HEK293 (cell line): ENCODE measurements at regions not wholly inside any gene's neighbourhood (a gene's known extent, or its start where the extent isn't known, plus 50 kb on each side); places are given as distances from the start of the nearest gene placed in this dataset.
"Not testable (repeated sequence)": the region's sequence is repeated elsewhere in the genome, so short reads cannot be mapped to it uniquely, and the experiment has no call there.

Experiments used
- CTCF ChIA-PET: fragments of 350-600 bp; formaldehyde crosslinking; extraction: SDS; loops from one replicate; lab custom pipeline; 2021; ENCODE audit warnings: antibody characterized with exemption; lab: Yijun Ruan, JAX
- POLR2A ChIA-PET: fragments of 300-600 bp; formaldehyde crosslinking; extraction: SDS; loops from one replicate; lab custom pipeline; 2020; ENCODE audit warnings: antibody characterized with exemption, inconsistent platforms; lab: Yijun Ruan, JAX
- H3K27ac ChIP-seq: fragments of 200-500 bp; sonication (Bioruptor generic); 2 replicates; pipeline ENCODE4 v1.5.1; 2014; ENCODE audit warnings: low read depth, low read length, control low read depth, inconsistent platforms; ENCODE audit errors: extremely low read depth
- H3K36me3 ChIP-seq, 2 experiments: fragments of 200-500 bp in 1 of 2; sonication (Bioruptor generic) in 1 of 2; 1 replicate in 1 of 2; 2 replicates in 1 of 2; pipeline ENCODE4 v1.5.1; 2014 to 2017; ENCODE audit warnings: inconsistent platforms in 2 of 2, low read length in 2 of 2; ENCODE audit not compliant: control insufficient read depth in 2 of 2, insufficient read depth in 1 of 2
- H3K4me1 ChIP-seq: fragments of 200-500 bp; sonication (Bioruptor generic); 2 replicates; pipeline ENCODE4 v1.5.1; 2014; ENCODE audit warnings: mild to moderate bottlenecking, low read length, inconsistent platforms; ENCODE audit not compliant: control insufficient read depth, insufficient read depth
- H3K4me3 ChIP-seq: 2 replicates; pipeline ENCODE4 v1.5.1; 2011; ENCODE audit warnings: low read depth, mild to moderate bottlenecking, control low read depth, low read length, moderate library complexity
- H3K9me3 ChIP-seq: fragments of 200-500 bp; sonication (Bioruptor generic); 2 replicates; pipeline ENCODE4 v1.5.1; 2014; ENCODE audit warnings: low read depth, low read length, inconsistent platforms; ENCODE audit not compliant: control insufficient read depth, insufficient read depth
- AEBP2 ChIP-seq: fragments of 450-650 bp; formaldehyde crosslinking; IDR thresholded peaks from 2 replicates; pipeline ENCODE4 v1.5.1; 2016; ENCODE audit warnings: missing biosample characterization, missing genetic modification characterization, borderline replicate concordance
- ATF2 ChIP-seq: fragments of 450-650 bp; formaldehyde crosslinking; IDR thresholded peaks from 2 replicates; pipeline ENCODE4 v1.5.1; 2016; ENCODE audit warnings: missing biosample characterization, missing genetic modification characterization, low read depth
- GLI4 ChIP-seq: fragments of 450-650 bp; formaldehyde crosslinking; IDR thresholded peaks from 2 replicates; pipeline ENCODE4 v1.5.1; 2016; ENCODE audit warnings: missing biosample characterization, missing genetic modification characterization
- IKZF3 ChIP-seq: fragments of 450-650 bp; IDR thresholded peaks from 2 replicates; pipeline ENCODE4 v1.5.0; 2018; ENCODE audit warnings: missing biosample characterization, mild to moderate bottlenecking, missing genetic modification characterization, moderate library complexity
- KLF17 ChIP-seq: fragments of 450-650 bp; formaldehyde crosslinking; IDR thresholded peaks from 2 replicates; pipeline ENCODE4 v1.5.1; 2016; ENCODE audit warnings: missing biosample characterization, missing genetic modification characterization
- KLF7 ChIP-seq: fragments of 450-650 bp; formaldehyde crosslinking; IDR thresholded peaks from 2 replicates; pipeline ENCODE4 v1.5.1; 2016; ENCODE audit warnings: missing biosample characterization, missing genetic modification characterization, borderline replicate concordance
- PBX3 ChIP-seq: sonication (generic); formaldehyde crosslinking; IDR thresholded peaks from 2 replicates; pipeline ENCODE4 v1.8.1; 2022; ENCODE audit warnings: mild to moderate bottlenecking, moderate library complexity, missing genetic modification reagents
- ZIC2 ChIP-seq: fragments of 450-650 bp; formaldehyde crosslinking; IDR thresholded peaks from 2 replicates; pipeline ENCODE4 v1.5.1; 2016; ENCODE audit warnings: missing biosample characterization, missing genetic modification characterization
- ZNF132 ChIP-seq: fragments of 450-650 bp; formaldehyde crosslinking; IDR thresholded peaks from 2 replicates; pipeline ENCODE4 v1.5.1; 2017; ENCODE audit warnings: missing biosample characterization, missing genetic modification characterization, borderline replicate concordance
- ZNF174 ChIP-seq: fragments of 450-650 bp; formaldehyde crosslinking; IDR thresholded peaks from 2 replicates; pipeline ENCODE4 v1.5.0; 2017; ENCODE audit warnings: missing biosample characterization, mild to moderate bottlenecking, missing genetic modification characterization
- ZNF211 ChIP-seq: fragments of 450-650 bp; formaldehyde crosslinking; IDR thresholded peaks from 2 replicates; pipeline ENCODE4 v1.5.1; 2016; ENCODE audit warnings: low read depth, missing biosample characterization, missing genetic modification characterization
- ZNF223 ChIP-seq: fragments of 450-650 bp; formaldehyde crosslinking; IDR thresholded peaks from 2 replicates; pipeline ENCODE4 v1.5.1; 2016; ENCODE audit warnings: missing biosample characterization, missing genetic modification characterization
- ZNF26 ChIP-seq: fragments of 450-650 bp; formaldehyde crosslinking; IDR thresholded peaks from 2 replicates; pipeline ENCODE4 v1.5.1; 2016; ENCODE audit warnings: missing biosample characterization, missing genetic modification characterization
- ZNF274 ChIP-seq, 2 experiments: fragments of 200-500 bp in 1 of 2; fragments of 450-650 bp in 1 of 2; sonication (Bioruptor generic) in 1 of 2; formaldehyde crosslinking in 1 of 2; IDR thresholded peaks; 2 replicates each; pipeline versions ENCODE4 v1.5.1 to v1.6.1; 2014 to 2016; ENCODE audit warnings: borderline replicate concordance in 1 of 2, inconsistent platforms in 1 of 2, low read length in 1 of 2, missing biosample characterization in 1 of 2, missing genetic modification characterization in 1 of 2
- ZNF292 ChIP-seq: fragments of 450-650 bp; formaldehyde crosslinking; IDR thresholded peaks from 2 replicates; pipeline ENCODE4 v1.5.1; 2016; ENCODE audit warnings: low read depth, missing biosample characterization, missing genetic modification characterization, borderline replicate concordance
- ZNF398 ChIP-seq: fragments of 450-650 bp; formaldehyde crosslinking; IDR thresholded peaks from 2 replicates; pipeline ENCODE4 v1.5.1; 2017; ENCODE audit warnings: missing biosample characterization, missing genetic modification characterization
- ZNF426 ChIP-seq: fragments of 450-650 bp; formaldehyde crosslinking; IDR thresholded peaks from 2 replicates; pipeline ENCODE4 v1.5.1; 2017; ENCODE audit warnings: missing biosample characterization, missing genetic modification characterization, mild to moderate bottlenecking, inconsistent platforms, moderate library complexity
- ZNF514 ChIP-seq: fragments of 450-650 bp; formaldehyde crosslinking; IDR thresholded peaks from 2 replicates; pipeline ENCODE4 v1.5.1; 2016; ENCODE audit warnings: missing biosample characterization, missing genetic modification characterization
- ZNF544 ChIP-seq: fragments of 450-650 bp; formaldehyde crosslinking; IDR thresholded peaks from 2 replicates; pipeline ENCODE4 v1.5.0; 2017; ENCODE audit warnings: missing biosample characterization, missing genetic modification characterization
- ZNF626 ChIP-seq: fragments of 450-650 bp; sonication (Bioruptor Pico); formaldehyde crosslinking; IDR thresholded peaks from 2 replicates; pipeline ENCODE4 v1.5.1; 2018; ENCODE audit warnings: missing biosample characterization, missing genetic modification characterization, inconsistent platforms
- ZNF768 ChIP-seq: fragments of 450-650 bp; formaldehyde crosslinking; IDR thresholded peaks from 2 replicates; pipeline ENCODE4 v1.5.1; 2018; ENCODE audit warnings: missing biosample characterization, mild to moderate bottlenecking, missing genetic modification characterization
- ZNF837 ChIP-seq: fragments of 450-650 bp; formaldehyde crosslinking; IDR thresholded peaks from 2 replicates; pipeline ENCODE4 v1.5.1; 2016; ENCODE audit warnings: missing biosample characterization, missing genetic modification characterization

- H3K9me3 ChIP-seq, H3K4me3 ChIP-seq, H3K36me3 ChIP-seq, POLR2A ChIA-PET, H3K27ac ChIP-seq, CTCF ChIA-PET, H3K4me1 ChIP-seq: not testable (repeated sequence)
Observed at GRCh38 chr2:210950434-210951060, 394.1 kb downstream of the CPS1 start.

GRCh38 chr2:210954386-210954907, 398.0 kb downstream of the CPS1 start:
- Histone ChIP-seq H3K4me1 (no peaks in the 10 kb centered on the region), H3K4me3 (no peak overlapping the region), H3K27ac (no peak overlapping the region), H3K9me3 (no peaks in the 10 kb centered on the region), H3K36me3 (no peaks in the 10 kb centered on the region)
- no peak for TF ChIP-seq ZNF292 (tag by site-specific recombination)
- TF ChIP-seq ZNF174 (tag by site-specific recombination) = no peak
- TF ChIP-seq ZNF398 = no peak
- no peak for TF ChIP-seq IKZF3 (tag by site-specific recombination)
- TF ChIP-seq ZNF274 (IDR thresholded peaks at IDR 0.05; ENCODE audit: low read length) = no peak
- no peak for TF ChIP-seq ZNF274 (tag by site-specific recombination; IDR thresholded peaks at IDR 0.05; ENCODE audit: borderline replicate concordance)
- TF ChIP-seq ZNF26 (tag by site-specific recombination) = no peak
- no peak for TF ChIP-seq GLI4
- TF ChIP-seq PBX3 (CRISPR knock-in tag) = no peak
- no peak for TF ChIP-seq ZNF837 (tag by site-specific recombination)
- TF ChIP-seq KLF7 (tag by site-specific recombination) = no peak
- no peak for TF ChIP-seq KLF17
- ChIA-PET CTCF (no interaction called here), POLR2A (no interaction called here)

GRCh38 chr2:210955591-210955990, 399.2 kb downstream of the CPS1 start:
- Histone ChIP-seq H3K9me3 (no peaks in the 10 kb centered on the region), H3K36me3 (no peaks in the 10 kb centered on the region), H3K27ac (no peak overlapping the region), H3K4me1 (no peaks in the 10 kb centered on the region), H3K4me3 (no peak overlapping the region)
- ChIA-PET POLR2A (no interaction called here), CTCF (no interaction called here)
- TF ChIP-seq ZNF223 (tag by site-specific recombination) = no peak
- no peak for TF ChIP-seq ZIC2 (tag by site-specific recombination)
- no peak for TF ChIP-seq ZNF426
- TF ChIP-seq AEBP2 (tag by site-specific recombination) = no peak
- TF ChIP-seq ZNF626 (tag by site-specific recombination) = no peak
- TF ChIP-seq ZNF211 (tag by site-specific recombination) = no peak
- TF ChIP-seq ZNF514 (tag by site-specific recombination) = no peak
- no peak for TF ChIP-seq ATF2 (tag by site-specific recombination)
- TF ChIP-seq ZNF544 (tag by site-specific recombination) = no peak
- TF ChIP-seq ZNF768 (tag by site-specific recombination) = no peak
- TF ChIP-seq ZNF132 (tag by site-specific recombination) = no peak
